Medulla oblongata (tissue), 1 donor: ENCODE measurements at regions not wholly inside any gene's neighbourhood (a gene's known extent, or its start where the extent isn't known, plus 50 kb on each side); places are given as distances from the start of the nearest gene placed in this dataset.

Experiments used
- DNase-seq: peaks from one replicate; pipeline ENCODE4 v3.0.0-alpha.2; 2015; ENCODE audit errors: extremely low spot score

DNA sequence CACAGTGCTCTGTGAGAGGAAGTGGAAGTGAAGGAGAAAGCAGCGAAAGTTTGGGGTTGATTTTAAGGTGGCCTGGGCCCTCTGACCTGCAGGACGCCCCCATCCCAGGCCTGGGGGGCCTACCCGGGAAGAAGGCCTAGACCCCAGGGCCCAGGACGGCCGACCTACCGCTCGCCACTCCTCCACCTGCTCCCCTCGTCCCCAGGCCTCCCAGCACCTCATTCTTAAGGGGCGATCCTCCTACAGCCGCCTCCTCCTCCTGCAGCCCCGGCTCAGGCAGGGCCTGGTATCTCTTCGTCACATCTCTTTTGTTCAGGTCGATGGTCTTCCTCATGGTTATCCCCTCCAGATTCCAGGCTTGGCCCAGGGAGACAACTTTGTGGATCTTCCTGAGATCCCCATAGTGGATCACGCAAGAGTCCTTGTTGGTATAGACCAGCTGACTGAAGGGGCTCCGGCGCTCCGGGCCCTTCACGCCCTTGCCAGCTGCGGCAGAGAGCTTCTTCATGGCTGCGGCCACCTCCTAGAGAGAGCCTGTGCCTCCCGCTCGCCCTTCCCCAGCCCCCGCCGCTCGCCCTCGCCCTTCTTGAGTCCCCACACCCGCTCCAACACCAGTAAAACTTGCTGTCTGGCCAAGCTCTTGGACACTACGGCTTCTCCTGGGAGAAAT is 117.5 kb downstream of the OR13A1 start:
- no peak for DNase-seq

DNA sequence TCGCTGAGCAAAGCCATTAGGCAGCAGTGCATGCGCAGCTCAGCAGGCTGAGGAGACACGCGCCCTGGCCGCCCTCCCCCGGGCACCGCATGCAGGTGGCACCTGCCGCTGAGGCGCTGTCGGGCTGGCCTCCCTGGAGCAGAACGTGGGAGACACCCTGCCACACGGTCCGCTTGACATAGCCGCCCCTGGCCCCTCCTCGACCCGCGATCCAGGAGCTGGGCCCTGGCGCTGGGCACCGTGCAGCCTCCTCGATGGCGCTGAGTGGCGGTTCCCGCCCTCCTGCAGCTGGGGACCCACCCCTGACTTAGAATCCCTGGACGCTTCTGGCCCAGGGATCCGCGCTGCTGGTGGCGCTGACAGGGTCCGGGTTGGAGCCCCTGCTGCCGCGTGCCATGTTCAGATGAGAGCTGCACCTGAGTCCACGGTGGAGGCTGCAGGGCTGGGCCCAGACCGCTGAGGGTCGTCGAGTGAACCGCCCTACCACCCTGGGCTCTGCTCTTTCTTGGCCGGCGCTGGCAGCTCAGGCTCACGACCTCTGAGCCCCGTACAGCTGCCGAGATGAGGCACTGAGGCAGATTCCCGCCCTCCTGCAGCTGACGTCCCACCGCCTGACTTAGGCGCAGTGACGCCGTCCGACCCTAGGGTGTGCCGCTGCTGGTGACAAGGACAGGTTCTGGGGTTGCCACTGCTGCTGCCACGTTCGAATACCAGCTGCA is 116.8 kb downstream of the OR13A1 start:
- no peak for DNase-seq

DNA sequence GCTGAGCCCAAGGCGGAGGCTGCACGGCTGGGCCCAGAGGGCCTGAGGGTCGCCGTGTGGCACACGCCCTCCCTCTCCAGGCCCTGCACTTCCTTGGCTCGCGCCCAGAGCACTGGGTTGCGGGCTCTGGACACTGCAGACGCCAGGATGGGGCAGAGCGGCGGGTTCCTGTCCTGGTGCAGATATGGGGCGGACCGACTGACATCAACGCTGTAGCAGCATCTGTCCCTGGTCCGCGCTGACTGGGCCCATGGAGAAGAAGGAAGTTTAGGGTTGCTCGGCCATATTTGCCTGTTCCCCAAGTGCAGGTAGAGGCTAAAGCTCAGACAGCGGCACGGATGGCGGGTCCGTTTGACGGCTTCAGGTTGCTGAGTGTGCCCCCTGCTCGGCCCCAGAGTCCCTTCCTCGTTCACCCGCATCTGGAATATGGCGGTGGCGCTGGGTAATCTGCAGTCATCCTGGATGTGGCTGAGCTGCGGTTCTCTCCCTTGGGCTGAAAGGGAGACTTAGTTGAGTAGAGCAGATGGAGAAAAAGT is 116.1 kb downstream of the OR13A1 start:
- DNase-seq, result no peak

DNA sequence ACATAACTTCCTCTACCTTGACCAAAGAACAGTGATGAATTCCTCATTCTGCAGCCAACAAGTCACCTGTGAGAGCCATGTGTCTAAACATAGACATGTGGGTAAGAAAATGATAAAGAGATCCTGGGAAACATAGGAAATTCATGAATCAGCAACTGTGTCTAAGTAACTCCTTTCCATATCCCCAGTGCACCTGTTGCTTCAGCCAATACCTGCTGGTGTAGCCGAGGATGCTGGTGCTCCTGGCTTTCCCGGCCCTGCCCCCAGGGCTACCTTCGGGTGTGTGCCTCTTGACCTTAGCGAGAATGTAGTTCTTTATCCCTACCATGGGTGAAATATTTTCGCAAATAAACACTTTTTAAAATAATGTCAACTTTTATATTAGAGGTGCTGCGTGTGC is 114.1 kb downstream of the OR13A1 start:
- DNase-seq, result no peak

DNA sequence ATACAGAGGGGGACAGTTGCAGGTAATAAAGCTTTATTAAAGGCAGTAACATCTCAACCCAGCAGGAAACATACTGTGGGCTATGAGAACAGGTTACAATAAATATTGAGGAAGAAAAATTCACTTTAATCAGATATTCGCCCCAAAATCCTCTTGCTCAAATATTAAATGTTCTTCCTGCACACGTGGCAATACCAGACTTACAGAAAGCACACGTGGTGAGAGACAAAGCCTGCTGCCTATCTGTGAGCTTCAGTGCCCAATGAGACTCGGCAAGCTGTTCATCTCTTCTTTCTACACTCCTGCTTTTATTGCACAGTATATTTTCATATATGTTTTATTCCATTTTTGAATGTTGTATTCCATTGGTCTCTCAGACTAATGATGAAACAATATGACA is 113.2 kb downstream of the OR13A1 start:
- no peak for DNase-seq

DNA sequence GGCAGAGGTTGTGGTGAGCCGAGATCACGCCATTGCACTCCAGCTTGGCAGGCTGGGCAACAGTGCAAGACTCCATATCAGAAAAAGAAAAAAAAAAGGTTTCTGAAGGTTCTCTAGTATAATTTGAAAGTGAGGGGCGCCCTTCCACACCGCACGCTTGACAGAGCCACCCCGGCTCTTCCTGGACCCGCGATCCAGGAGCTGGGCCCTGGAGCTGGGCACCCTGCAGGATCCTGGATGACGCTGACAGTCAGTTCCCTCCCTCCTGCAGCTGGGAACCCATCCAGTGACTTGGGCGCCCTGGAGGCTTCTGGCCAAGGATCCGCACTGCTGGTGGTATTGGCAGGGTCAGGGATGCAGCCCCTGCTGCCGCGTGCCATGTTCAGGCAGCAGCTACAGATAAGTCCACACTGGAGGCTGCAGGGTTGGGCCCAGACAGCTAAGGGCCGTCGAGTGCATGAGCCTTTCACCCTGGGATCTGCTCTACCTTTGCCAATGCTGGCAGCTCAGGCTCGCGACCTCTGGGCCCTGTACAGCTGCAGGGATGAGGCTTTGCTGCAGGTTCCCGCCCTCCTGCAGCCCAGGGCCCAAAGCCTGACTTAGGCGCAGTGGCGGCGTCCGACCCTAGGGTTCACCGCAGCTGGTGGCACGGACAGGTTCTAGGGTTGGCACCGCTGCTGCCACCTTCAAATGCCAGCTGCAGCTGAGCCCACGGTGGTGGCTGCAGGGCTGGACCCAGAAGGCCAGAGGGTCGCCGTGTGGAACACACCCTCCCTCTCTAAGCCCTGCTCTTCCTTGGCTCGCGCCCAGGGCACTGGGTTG is 110.2 kb downstream of the OR13A1 start:
- no peak for DNase-seq

DNA sequence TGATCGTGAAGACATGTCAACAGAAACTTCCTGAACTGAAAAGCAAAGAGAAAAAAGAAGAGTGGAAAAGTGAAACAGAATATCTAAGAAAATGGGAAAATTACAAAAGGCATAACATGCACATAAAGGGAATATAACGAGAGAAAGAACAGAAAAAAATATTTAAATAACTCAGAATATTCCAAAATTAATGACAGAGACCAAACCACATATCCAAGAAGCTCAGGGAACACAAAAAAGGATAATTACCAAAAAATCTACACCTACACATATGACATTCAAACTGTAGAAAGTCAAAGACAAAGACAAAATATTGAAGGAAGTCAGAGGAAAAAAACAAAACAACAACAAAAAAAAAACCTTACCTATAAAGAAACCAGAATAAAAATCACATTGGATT is 105.5 kb downstream of the OR13A1 start:
- DNase-seq, result no peak

DNA sequence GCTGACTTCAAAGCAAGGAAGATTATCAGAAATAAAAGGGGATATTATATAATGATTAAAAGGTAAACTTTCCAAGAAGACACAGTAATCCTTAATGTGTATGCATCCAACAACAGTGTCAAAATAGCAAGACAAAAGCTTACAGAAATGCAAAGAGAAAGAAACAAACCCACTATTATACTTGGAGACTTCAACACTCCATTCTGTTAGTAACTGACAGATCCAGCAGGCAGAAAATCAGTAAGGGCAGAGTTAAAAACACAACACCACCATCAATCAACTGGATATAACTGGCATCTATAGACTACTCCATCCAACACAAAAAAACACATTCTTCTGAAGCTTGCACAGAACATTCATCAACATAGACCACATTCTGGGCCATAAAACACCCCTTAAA is 103.8 kb downstream of the OR13A1 start:
- DNase-seq, result peak; percentile 52

DNA sequence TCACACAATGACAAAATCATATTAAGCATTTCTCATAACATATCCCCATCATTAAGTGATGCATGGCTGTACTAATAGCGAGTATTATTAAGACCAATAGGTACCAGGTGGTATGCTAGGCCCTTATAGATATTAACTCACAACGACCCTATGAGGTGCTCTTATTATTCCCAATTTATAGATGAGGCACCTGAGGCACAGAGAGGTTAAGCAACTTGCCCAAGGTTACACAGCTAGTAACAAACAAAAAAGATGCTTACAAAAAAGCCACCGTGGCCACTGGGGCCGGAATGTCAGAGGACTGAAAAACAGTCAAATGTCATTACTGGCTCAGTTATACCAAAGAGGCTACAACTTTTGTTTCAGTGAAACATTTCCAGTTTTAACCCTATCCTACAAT is 96.0 kb downstream of the OR13A1 start:
- no peak for DNase-seq

DNA sequence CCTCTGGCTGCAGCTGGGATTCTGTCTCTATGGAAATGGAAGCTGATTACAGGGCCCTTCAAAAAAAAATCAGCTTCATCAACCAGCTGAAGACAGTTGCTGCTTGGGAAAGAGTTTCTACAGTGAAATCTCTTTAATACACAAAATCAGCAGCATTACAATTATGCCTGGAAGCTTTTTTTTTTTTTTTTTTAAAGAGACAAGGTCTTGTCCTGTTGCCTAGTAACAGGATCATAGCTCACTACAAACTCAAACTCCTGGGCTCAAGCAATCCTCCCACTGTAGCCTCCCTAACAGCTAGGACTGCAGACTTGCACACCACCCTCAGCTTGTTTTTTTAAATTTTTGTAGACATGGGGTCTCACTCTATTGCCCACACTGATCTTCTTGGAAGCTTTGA is 94.5 kb downstream of the OR13A1 start:
- no peak for DNase-seq

DNA sequence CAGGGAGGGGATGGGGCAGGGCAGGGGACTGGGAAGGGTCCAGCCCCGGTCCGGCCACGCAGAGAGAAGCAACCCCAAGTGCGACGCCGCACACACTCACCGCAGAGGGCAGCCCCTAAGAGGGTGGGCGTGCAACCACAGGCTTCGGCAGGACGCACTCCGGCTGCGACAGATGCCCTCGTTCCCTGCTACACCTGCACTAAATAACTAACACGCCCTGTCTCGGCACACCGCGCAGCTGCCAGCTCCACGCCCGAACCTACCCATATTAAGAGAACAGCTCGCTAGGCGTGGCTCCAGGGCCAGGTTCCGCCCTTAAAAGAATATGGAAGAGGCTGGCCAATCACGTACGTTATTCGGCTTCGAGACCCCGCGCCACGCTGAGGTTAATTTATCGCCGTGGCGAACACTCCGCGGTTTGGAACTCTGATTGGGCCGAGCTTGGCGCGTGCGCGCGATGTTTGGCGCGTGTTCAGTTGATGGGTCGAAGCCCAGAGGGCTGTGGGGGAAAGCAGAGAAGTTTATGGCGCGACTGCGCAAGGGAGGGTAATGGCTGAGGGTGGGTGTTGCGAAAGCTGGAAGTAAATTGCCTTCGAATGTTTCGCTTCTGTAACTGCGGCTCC is 91.1 kb downstream of the OR13A1 start:
- DNase-seq, result no peak

DNA sequence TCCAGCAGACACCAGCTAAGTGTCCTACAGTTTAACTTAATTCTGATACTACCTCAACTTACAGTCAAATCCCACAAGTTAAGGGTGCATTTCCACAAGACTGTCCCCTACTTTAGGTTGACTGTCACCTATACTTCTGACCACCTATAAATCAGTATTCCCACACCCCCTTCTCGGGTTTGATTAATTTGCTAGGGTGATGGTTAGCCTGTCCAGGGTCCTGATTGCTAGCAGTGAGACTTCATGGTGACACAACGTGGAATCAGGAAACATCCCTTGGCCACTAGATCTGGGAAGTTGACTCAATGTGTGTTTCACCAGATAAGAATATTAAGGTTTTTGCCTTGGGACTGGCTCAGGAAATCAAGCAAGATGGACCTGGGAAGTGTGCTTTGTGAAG is 88.4 kb downstream of the OR13A1 start:
- DNase-seq, result no peak

DNA sequence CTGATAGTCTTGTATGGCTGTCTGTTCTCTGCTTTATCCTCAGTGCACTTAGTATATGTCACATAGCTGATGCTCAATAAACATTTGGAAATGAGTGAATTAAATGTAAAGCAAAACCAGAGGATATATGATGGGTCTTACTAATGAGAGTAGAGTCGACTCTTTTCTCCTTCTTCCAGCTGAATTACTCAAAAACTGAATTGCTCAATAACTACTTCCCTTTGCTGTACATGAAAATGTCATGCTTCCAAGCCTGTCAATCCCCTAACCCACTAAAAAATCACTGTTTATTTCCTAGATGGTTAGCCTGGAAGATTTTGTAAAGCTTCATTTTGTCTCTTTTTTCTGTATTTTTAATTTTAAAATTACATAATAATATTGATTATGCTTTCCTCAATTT is 88.0 kb downstream of the OR13A1 start:
- DNase-seq, result no peak

DNA sequence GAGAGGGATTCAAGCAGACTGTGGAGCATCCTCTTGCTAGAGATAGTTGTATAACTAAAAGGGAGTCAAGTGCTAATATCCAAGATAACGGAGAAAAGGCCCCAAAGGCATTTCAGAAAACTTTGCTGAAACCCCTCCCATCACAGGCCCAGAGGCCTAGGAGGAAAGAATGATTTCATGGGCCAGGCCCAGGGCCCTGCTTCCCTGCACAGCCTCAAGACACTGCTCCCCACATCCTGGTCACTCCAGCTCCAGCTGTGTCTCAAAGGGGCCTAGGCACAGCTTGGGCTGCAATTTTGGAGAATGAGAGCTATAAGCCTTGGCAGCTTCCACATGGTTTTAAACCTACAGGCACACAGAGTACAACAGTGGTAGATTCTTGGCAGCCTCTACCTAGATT is 85.6 kb downstream of the OR13A1 start:
- no peak for DNase-seq

DNA sequence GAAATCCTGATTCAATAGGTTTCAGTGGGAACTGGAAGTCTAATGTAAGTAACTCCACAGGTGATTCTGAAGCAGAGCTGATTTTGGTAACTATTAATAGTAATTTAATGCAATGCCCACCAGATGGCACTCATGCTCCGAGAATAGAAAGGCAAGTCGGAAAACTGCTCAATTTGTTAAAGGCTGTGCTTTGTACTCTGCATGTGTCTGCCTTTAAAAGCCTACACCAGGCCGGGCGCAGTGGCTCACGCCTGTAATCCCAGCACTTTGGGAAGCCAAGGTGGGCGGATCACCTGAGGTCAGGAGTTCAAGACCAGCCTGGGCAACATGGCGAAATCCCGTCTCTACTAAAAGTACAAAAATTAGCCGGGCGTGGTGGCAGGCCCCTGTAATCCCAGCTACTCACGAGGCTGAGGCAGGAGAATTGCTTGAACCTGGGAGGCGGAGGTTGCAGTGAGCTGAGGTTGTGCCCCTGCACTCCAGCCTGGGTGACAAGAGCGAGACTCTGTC is 80.1 kb downstream of the OR13A1 start:
- peak; percentile 96 for DNase-seq

DNA sequence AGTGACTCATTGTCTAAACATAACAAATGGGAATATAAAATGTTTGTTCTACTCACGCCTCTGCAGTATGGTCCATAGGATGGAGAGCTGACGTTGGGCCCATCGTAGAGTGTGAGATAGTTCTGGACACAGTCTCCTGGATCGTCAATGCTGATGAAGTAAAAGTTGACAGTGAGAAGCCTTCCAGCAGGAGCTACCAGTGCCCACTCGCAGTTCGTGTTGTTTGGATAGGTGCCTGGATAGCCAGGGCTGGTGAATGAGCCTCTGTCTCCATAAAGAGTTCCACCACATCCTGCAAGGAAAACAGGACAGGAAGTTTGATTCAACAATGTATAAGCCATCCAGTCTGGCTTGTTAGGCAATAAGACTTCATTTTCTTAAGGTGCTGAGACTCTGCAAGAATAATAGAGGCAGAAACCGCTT is 79.6 kb downstream of the OR13A1 start:
- peak; percentile 44 for DNase-seq

DNA sequence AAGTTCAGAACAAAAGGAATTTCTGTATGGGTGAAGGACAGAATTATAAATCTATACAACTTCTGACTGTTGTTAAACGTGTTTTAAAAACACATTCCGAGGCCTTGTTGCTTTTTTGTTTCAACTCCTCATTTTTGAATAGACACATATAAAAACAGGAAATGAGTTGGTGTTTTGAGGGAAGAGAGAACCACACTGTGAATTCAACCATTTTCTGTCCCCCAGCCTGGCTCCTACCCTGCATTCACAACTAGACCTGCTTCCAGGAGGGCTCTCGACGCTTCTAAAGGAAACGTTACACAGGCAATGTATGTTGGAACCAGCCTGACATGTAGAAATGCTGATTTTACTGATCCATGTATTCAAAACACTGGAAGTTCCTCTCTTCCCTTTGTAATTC is 76.5 kb downstream of the OR13A1 start:
- no peak for DNase-seq

DNA sequence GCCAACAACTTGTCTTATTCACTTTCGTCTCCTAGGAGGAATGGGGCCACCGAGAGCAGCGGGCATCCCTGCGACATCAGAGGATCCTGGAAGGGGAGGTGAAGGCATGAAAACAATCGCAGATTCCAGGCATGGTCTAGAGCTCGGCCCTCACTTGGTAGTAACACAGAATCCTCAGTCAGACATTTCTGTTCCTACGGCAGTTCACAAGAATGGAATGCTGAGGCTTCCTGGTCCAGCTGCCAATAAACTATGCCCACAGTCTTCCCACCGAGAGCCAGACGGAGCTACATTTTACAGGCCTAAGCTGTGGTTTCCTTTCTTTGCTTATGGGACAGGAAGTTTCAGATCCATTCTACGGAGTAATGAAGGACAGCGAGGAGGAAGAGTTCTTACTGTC is 75.8 kb downstream of the OR13A1 start:
- no peak for DNase-seq

DNA sequence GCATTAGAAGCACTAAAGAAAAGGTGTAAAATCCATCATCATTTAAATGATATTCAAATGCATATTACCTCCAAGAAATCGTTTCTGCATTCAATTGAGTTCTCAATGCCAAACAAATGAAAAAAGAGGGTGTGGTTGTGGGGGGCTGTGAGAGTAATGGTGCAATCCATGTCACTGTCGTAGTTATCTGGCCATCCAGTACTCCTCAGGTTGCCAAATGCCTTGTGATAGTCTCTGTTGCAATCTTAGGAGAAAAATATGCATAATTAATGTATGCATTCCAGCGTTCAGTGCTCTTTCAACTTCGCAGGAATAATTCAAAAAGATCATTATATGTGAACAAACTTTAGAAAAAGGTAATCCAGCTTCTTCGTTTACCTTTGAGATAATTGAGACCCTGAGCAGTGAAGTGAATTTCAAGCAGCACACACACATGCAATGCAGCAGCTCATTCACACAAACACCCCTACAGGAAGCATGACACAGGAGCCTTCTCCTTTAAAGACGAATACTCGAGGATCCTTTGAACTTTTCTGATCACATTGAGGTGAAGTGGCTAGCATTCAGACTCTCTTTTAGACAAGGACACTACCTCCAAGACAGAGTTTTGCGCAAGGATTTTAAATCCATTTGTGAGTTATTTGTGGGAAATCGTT is 73.4 kb downstream of the OR13A1 start:
- no peak for DNase-seq

DNA sequence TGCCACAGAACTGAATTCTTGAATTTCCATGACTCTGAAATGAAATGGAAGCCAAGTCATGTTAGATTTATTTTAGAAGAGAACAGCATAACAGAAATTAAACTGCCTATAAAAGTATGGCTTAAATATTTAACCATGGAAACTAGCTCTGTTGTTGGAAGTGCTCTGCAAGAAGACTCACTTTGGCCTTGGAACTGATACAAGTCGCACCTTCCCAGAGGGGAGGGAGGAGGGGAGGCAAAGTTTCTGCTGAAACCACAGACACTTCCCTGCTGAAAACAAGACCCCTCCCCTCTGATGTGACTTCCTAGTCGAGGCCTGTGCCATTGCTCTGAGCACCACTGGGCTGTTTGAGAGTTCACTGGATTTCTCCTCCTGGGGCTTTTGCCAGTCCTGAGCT is 72.1 kb downstream of the OR13A1 start:
- no peak for DNase-seq

DNA sequence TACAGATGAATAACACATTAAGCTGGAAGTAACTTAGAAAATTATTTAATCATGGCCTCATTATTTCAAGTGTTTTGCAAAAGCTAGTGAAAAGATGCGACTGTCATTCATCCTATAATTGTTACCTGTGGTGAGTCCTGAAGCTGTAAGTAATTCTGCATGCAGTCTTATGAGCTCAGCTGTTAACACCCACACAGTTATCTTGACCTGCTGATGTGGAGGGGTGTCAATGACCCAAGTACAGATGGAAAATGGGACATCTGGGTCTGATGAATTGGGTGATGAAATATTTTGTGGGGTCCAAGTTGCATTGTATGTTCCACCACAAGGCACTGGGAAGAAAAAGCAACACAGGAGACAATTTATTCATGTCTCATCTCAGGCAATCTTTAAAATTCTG is 68.9 kb downstream of the OR13A1 start:
- DNase-seq, result no peak
